Ascending aorta (tissue), 2 donors: ENCODE measurements at regions not wholly inside any gene's neighbourhood (a gene's known extent, or its start where the extent isn't known, plus 50 kb on each side); places are given as distances from the start of the nearest gene placed in this dataset.
A peak's percentile ranks its signal among the peaks of the same experiment; 100 is the strongest.

Experiments used
- DNase-seq, 2 donors: peaks; one replicate each; pipeline ENCODE4 v3.0.0-alpha.2; 2019; ENCODE audit warnings: low spot score in 2 of 2
- H3K27ac ChIP-seq, 2 donors: fragments of 200-600 bp; sonication (generic); one replicate each; pipeline ENCODE4 v1.5.1; 2016 to 2017; ENCODE audit warnings: mild to moderate bottlenecking in 1 of 2
- H3K27me3 ChIP-seq: fragments of 200-600 bp; sonication (generic); one replicate; pipeline ENCODE4 v1.5.1; 2017
- H3K36me3 ChIP-seq, 2 donors: fragments of 200-600 bp; sonication (generic); one replicate each; pipeline ENCODE4 v1.5.1; 2016
- H3K4me1 ChIP-seq, 2 donors: fragments of 200-600 bp; sonication (generic); one replicate each; pipeline ENCODE4 v1.5.1; 2016 to 2017; ENCODE audit warnings: mild to moderate bottlenecking in 1 of 2
- H3K4me3 ChIP-seq, 2 donors: fragments of 200-600 bp; sonication (generic); one replicate each; pipeline ENCODE4 v1.5.1; 2016 to 2017; ENCODE audit warnings: mild to moderate bottlenecking in 1 of 2
- H3K9me3 ChIP-seq, 2 donors: fragments of 200-600 bp; sonication (generic); one replicate each; pipeline ENCODE4 v1.5.1; 2016
- CTCF ChIP-seq, 3 experiments: fragments of 200-600 bp in 2 of 3; fragments of 450-650 bp in 1 of 3; sonication (generic) in 2 of 3; IDR thresholded peaks; one replicate each; pipeline ENCODE4 v1.5.1; 2016 to 2019; ENCODE audit warnings: antibody characterized with exemption in 3 of 3, mild to moderate bottlenecking in 1 of 3, moderate library complexity in 1 of 3
- intact Hi-C: fragments of 100-400 bp; cut with DNase I; formaldehyde crosslinking; loops from one replicate; pipeline ENCODE4 v1.15.1; 2023

- Histone ChIP-seq H3K36me3 (no peaks in the 10 kb centered on the region), H3K27ac (no peak overlapping the region), H3K9me3 (no peaks in the 10 kb centered on the region), H3K27me3 (no peaks in the 10 kb centered on the region), H3K4me1 (no peaks in the 10 kb centered on the region), H3K4me3 (no peak overlapping the region)
- no peak for TF ChIP-seq CTCF (IDR thresholded peaks at IDR 0.05)
- peak in 1 of 2 donors; percentile 37 for DNase-seq
- intact Hi-C loops = loop anchor here (5.0 kb wide), 1 partner anchor 426 kb away; no protein-coding TSS in a partner anchor
Observed at GRCh38 chr2:236963631-236964182, 122.0 kb upstream of the COPS8 start.

- peak in 1 of 2 donors; percentile 50 for DNase-seq
- Histone ChIP-seq H3K36me3 (no peaks in the 10 kb centered on the region), H3K4me1 (no peaks in the 10 kb centered on the region), H3K27ac (no peak overlapping the region), H3K9me3 (no peaks in the 10 kb centered on the region), H3K4me3 (no peak overlapping the region), H3K27me3 (no peaks in the 10 kb centered on the region)
- intact Hi-C loops = loop anchor here (5.0 kb wide), 1 partner anchor 427 kb away; no protein-coding TSS in a partner anchor
- no peak for TF ChIP-seq CTCF (IDR thresholded peaks at IDR 0.05)
Observed at GRCh38 chr2:236964291-236964690, 121.4 kb upstream of the COPS8 start.

- DNase-seq = peak in 1 of 2 donors; percentile 42
- intact Hi-C loops = no loop called here
- Histone ChIP-seq H3K27ac (no peak overlapping the region), H3K9me3 (no peaks in the 10 kb centered on the region), H3K27me3 (no peaks in the 10 kb centered on the region), H3K4me3 (no peak overlapping the region), H3K4me1 (no peaks in the 10 kb centered on the region), H3K36me3 (no peaks in the 10 kb centered on the region)
- TF ChIP-seq CTCF (IDR thresholded peaks at IDR 0.05) = no peak
Observed at GRCh38 chr2:236965021-236965840, 120.5 kb upstream of the COPS8 start.

- Histone ChIP-seq H3K9me3 (no peaks in the 10 kb centered on the region), H3K36me3 (no peaks in the 10 kb centered on the region), H3K4me1 (no peaks in the 10 kb centered on the region), H3K27ac (no peak overlapping the region), H3K4me3 (no peak overlapping the region), H3K27me3 (no peaks in the 10 kb centered on the region)
- no peak for TF ChIP-seq CTCF (IDR thresholded peaks at IDR 0.05)
- DNase-seq = no peak
- intact Hi-C loops = no loop called here
Observed at GRCh38 chr2:236965841-236966096, 119.9 kb upstream of the COPS8 start.

GRCh38 chr2:236967499-236967783 lies 118.2 kb upstream of the COPS8 start:
- Histone ChIP-seq H3K9me3 (no peaks in the 10 kb centered on the region), H3K4me1 (no peaks in the 10 kb centered on the region), H3K36me3 (no peaks in the 10 kb centered on the region), H3K27ac (no peak overlapping the region), H3K4me3 (no peak overlapping the region), H3K27me3 (no peaks in the 10 kb centered on the region)
- intact Hi-C loops = no loop called here
- TF ChIP-seq CTCF (IDR thresholded peaks at IDR 0.05) = no peak
- DNase-seq = peak in 1 of 2 donors; percentile 37
